H1 (cell line): ENCODE measurements at regions not wholly inside any gene's neighbourhood (a gene's known extent, or its start where the extent isn't known, plus 50 kb on each side); places are given as distances from the start of the nearest gene placed in this dataset.

Source experiments
- CTCF ChIA-PET: fragments of 300-600 bp; sonication (Branson Sonifier 250); formaldehyde crosslinking; loops from one replicate; lab custom pipeline; 2021; ENCODE audit not compliant: partially characterized antibody; lab: Charles Lee
- POLR2A ChIA-PET: fragments of 300-600 bp; sonication (Branson Sonifier 250); formaldehyde crosslinking; loops from one replicate; lab custom pipeline; 2021; ENCODE audit warnings: inconsistent platforms; ENCODE audit not compliant: partially characterized antibody; lab: Charles Lee
- DNase-seq, 2 experiments: peaks; one replicate each; pipeline versions ENCODE4 v3.0.0 to v3.0.0-alpha.2; 2010 to 2022; ENCODE audit warnings: low spot score in 2 of 2, low read depth in 1 of 2, mixed read lengths in 1 of 2
- FAIRE-seq: peaks from 2 replicates; lab custom pipeline; 2011; peaks lifted over from hg19 to GRCh38; lab: Jason Lieb, UNC
- H2AFZ ChIP-seq: 2 replicates; pipeline ENCODE4 v1.8.1; 2012; ENCODE audit warnings: low read length, inconsistent platforms
- H2AK5ac ChIP-seq: 2 replicates; pipeline ENCODE4 v1.6.1; 2013; ENCODE audit warnings: low read depth, low read length
- H2BK120ac ChIP-seq: replicated peaks from 2 replicates; pipeline ENCODE3; 2013; ENCODE audit warnings: low read depth, low read length, inconsistent platforms
- H2BK12ac ChIP-seq: 2 replicates; pipeline ENCODE4 v1.6.1; 2013; ENCODE audit warnings: low read depth, low read length
- H2BK15ac ChIP-seq: 2 replicates; pipeline ENCODE4 v1.6.1; 2013; ENCODE audit warnings: low read length
- H2BK20ac ChIP-seq: 2 replicates; pipeline ENCODE4 v1.6.1; 2013; ENCODE audit warnings: low read length
- H2BK5ac ChIP-seq: 2 replicates; pipeline ENCODE4 v1.6.1; 2013; ENCODE audit warnings: low read depth, low read length
- H3K14ac ChIP-seq: 2 replicates; pipeline ENCODE4 v1.6.1; 2013; ENCODE audit warnings: inconsistent platforms; ENCODE audit not compliant: insufficient read length
- H3K18ac ChIP-seq: 2 replicates; pipeline ENCODE4 v1.6.1; 2013; ENCODE audit warnings: low read length; ENCODE audit errors: extremely low read depth
- H3K23ac ChIP-seq: 2 replicates; pipeline ENCODE4 v1.6.1; 2013; ENCODE audit warnings: inconsistent platforms; ENCODE audit not compliant: insufficient read length
- H3K23me2 ChIP-seq: 2 replicates; pipeline ENCODE4 v1.6.1; 2013; ENCODE audit warnings: low read depth, low read length
- H3K27ac ChIP-seq: 2 replicates; pipeline ENCODE4 v1.6.1; 2011; ENCODE audit warnings: low read depth, low read length, inconsistent platforms
- H3K27me3 ChIP-seq, 4 experiments: replicated peaks in 1 of 4; 1 replicate in 1 of 4; 2 replicates in 3 of 4; pipeline versions ENCODE4 v1.6.1 to v1.8.1; 2011 to 2013; ENCODE audit warnings: low read length in 3 of 4, mild to moderate bottlenecking in 3 of 4, inconsistent platforms in 2 of 4, mixed read lengths in 2 of 4, moderate library complexity in 1 of 4; ENCODE audit not compliant: control insufficient read depth in 3 of 4, insufficient read depth in 3 of 4; ENCODE audit errors: extremely low read depth in 1 of 4
- H3K36me3 ChIP-seq, 4 experiments: 2 replicates each; pipeline versions ENCODE4 v1.6.1 to v1.8.1; 2011 to 2013; ENCODE audit warnings: mild to moderate bottlenecking in 4 of 4, low read length in 3 of 4, moderate library complexity in 2 of 4, control low read depth in 1 of 4, inconsistent platforms in 1 of 4; ENCODE audit not compliant: insufficient read depth in 4 of 4, control insufficient read depth in 2 of 4
- H3K4ac ChIP-seq: replicated peaks from 2 replicates; pipeline ENCODE3; 2013; ENCODE audit warnings: low read length, low read depth, mixed read lengths, inconsistent platforms; ENCODE audit not compliant: insufficient read length
- H3K4me1 ChIP-seq, 4 experiments: replicated peaks in 1 of 4; 1 replicate in 1 of 4; 2 replicates in 3 of 4; pipeline versions ENCODE4 v1.6.1 to v1.8.1; 2011 to 2013; ENCODE audit warnings: low read length in 3 of 4, inconsistent platforms in 2 of 4, mixed read lengths in 1 of 4; ENCODE audit not compliant: insufficient read depth in 4 of 4, control insufficient read depth in 3 of 4
- H3K4me2 ChIP-seq, 2 experiments: 2 replicates each; pipeline versions ENCODE4 v1.6.1 to v1.8.1; 2011 to 2013; ENCODE audit warnings: low read depth in 2 of 2, low read length in 2 of 2, control low read depth in 1 of 2, inconsistent platforms in 1 of 2, mild to moderate bottlenecking in 1 of 2; ENCODE audit not compliant: insufficient read depth in 1 of 2
- H3K4me3 ChIP-seq, 4 experiments: fragments of 200-600, 300-600 bp in 1 of 4; sonication (generic), shearing (Covaris generic), sonication (Bioruptor Twin) in 1 of 4; 2 replicates each; pipeline versions ENCODE4 v1.5.1 to v1.8.1; 2011 to 2016; ENCODE audit warnings: low read length in 4 of 4, low read depth in 3 of 4, control low read depth in 2 of 4, inconsistent platforms in 2 of 4, mild to moderate bottlenecking in 2 of 4, mixed read lengths in 1 of 4, moderate library complexity in 1 of 4; ENCODE audit not compliant: insufficient read depth in 2 of 4; ENCODE audit errors: extremely low read depth in 1 of 4
- H3K56ac ChIP-seq: replicated peaks from 2 replicates; pipeline ENCODE3; 2013; ENCODE audit warnings: low read depth, mild to moderate bottlenecking, mixed read lengths, low read length, inconsistent platforms; ENCODE audit not compliant: insufficient read length
- H3K79me1 ChIP-seq: 2 replicates; pipeline ENCODE4 v1.6.1; 2013; ENCODE audit warnings: low read depth, low read length, control low read depth
- H3K79me2 ChIP-seq, 2 experiments: 2 replicates each; pipeline versions ENCODE4 v1.6.1 to v1.8.1; 2012 to 2013; ENCODE audit warnings: low read length in 2 of 2, mild to moderate bottlenecking in 2 of 2, inconsistent platforms in 1 of 2; ENCODE audit not compliant: insufficient read depth in 2 of 2, control insufficient read depth in 1 of 2
- H3K9ac ChIP-seq, 4 experiments: replicated peaks in 1 of 4; 1 replicate in 1 of 4; 2 replicates in 3 of 4; pipeline versions ENCODE4 v1.6.1 to v1.8.1; 2011 to 2013; ENCODE audit warnings: low read depth in 3 of 4, low read length in 3 of 4, control low read depth in 2 of 4, mild to moderate bottlenecking in 2 of 4, moderate library complexity in 2 of 4, inconsistent platforms in 1 of 4; ENCODE audit errors: extremely low read depth in 1 of 4
- H3K9me3 ChIP-seq, 2 experiments: 2 replicates each; pipeline versions ENCODE4 v1.6.1 to v1.8.1; 2012 to 2013; ENCODE audit warnings: mild to moderate bottlenecking in 2 of 2, moderate library complexity in 2 of 2, control low read depth in 1 of 2, inconsistent platforms in 1 of 2, low read depth in 1 of 2, low read length in 1 of 2, mixed read lengths in 1 of 2; ENCODE audit not compliant: insufficient read depth in 2 of 2
- H4K20me1 ChIP-seq, 2 experiments: replicated peaks in 1 of 2; 2 replicates each; pipeline versions ENCODE3 to v1.8.1; 2011 to 2013; ENCODE audit warnings: inconsistent platforms in 2 of 2, low read length in 2 of 2, mild to moderate bottlenecking in 1 of 2; ENCODE audit not compliant: insufficient read depth in 2 of 2, control insufficient read depth in 1 of 2
- H4K5ac ChIP-seq: 2 replicates; pipeline ENCODE4 v1.6.1; 2013; ENCODE audit warnings: low read length, low read depth, mixed read lengths, inconsistent platforms; ENCODE audit not compliant: insufficient read length
- H4K8ac ChIP-seq: 2 replicates; pipeline ENCODE4 v1.8.0; 2013; ENCODE audit warnings: mild to moderate bottlenecking, moderate library complexity, low read length, inconsistent platforms; ENCODE audit not compliant: insufficient read depth; ENCODE audit errors: extremely low read depth
- H4K91ac ChIP-seq: replicated peaks from 2 replicates; pipeline ENCODE3; 2013; ENCODE audit warnings: low read length, mixed read lengths, inconsistent platforms; ENCODE audit not compliant: insufficient read length
- BRCA1 ChIP-seq: IDR thresholded peaks from 2 replicates; pipeline ENCODE4 v1.6.1; 2012; ENCODE audit warnings: low read depth, low read length, improper control_type of control experiment
- CBX8 ChIP-seq: fragments of 300-800, 300-1000 bp; sonication (generic); IDR thresholded peaks from 2 replicates; pipeline ENCODE4 v1.7.1; 2016; ENCODE audit warnings: low read depth, low read length, borderline replicate concordance
- CEBPB ChIP-seq: IDR thresholded peaks from 2 replicates; pipeline ENCODE4 v1.6.1; 2012; ENCODE audit warnings: low read depth, low read length
- CREB1 ChIP-seq: IDR thresholded peaks from 2 replicates; pipeline ENCODE4 v1.6.1; 2012; ENCODE audit warnings: inconsistent platforms
- GABPA ChIP-seq: IDR thresholded peaks from 2 replicates; pipeline ENCODE4 v1.6.1; 2011; ENCODE audit warnings: mild to moderate bottlenecking, low read length, moderate library complexity, borderline replicate concordance; ENCODE audit not compliant: insufficient read depth
- JUND ChIP-seq: IDR thresholded peaks from 2 replicates; pipeline ENCODE4 v1.6.1; 2011; ENCODE audit warnings: mild to moderate bottlenecking, improper control_type of control experiment, low read length
- KDM1A ChIP-seq: fragments of 200-600, 300-600 bp; sonication (generic); IDR thresholded peaks from 2 replicates; pipeline ENCODE4 v1.7.1; 2016; ENCODE audit warnings: mild to moderate bottlenecking, low read length, borderline replicate concordance
- KDM5A ChIP-seq: fragments of 200-600 bp; IDR thresholded peaks from 2 replicates; pipeline ENCODE4 v1.7.1; 2012; ENCODE audit warnings: mild to moderate bottlenecking, low read length, inconsistent platforms, mixed read lengths
- RAD21 ChIP-seq, 2 experiments: IDR thresholded peaks in 1 of 2; conservative IDR thresholded peaks in 1 of 2; 2 replicates each; pipeline ENCODE4 v1.6.1; 2011; ENCODE audit warnings: low read depth in 2 of 2, low read length in 2 of 2, improper control_type of control experiment in 1 of 2, inconsistent platforms in 1 of 2, mild to moderate bottlenecking in 1 of 2, moderate library complexity in 1 of 2
- SAP30 ChIP-seq: fragments of 300-600 bp; sonication (generic); IDR thresholded peaks from 2 replicates; pipeline ENCODE4 v1.7.1; 2012; ENCODE audit warnings: low read length, moderate library complexity, mild to moderate bottlenecking, inconsistent platforms; ENCODE audit not compliant: insufficient read depth, insufficient replicate concordance
- SIRT6 ChIP-seq: IDR thresholded peaks from one replicate; pipeline ENCODE4 v1.7.1; 2012; ENCODE audit warnings: low read length, inconsistent platforms
- SP4 ChIP-seq: IDR thresholded peaks from 2 replicates; pipeline ENCODE4 v1.6.1; 2012; ENCODE audit warnings: low read length, inconsistent platforms
- SRF ChIP-seq: IDR thresholded peaks from 2 replicates; pipeline ENCODE4 v1.6.1; 2011; ENCODE audit warnings: mild to moderate bottlenecking, low read depth, low read length, moderate library complexity
- TCF12 ChIP-seq: IDR thresholded peaks from 2 replicates; pipeline ENCODE4 v1.6.1; 2011; ENCODE audit warnings: low read depth, mild to moderate bottlenecking, low read length
- WGBS, 2 experiments: shearing (Covaris generic) in 1 of 2; methylation state at CpG; one replicate each; pipeline versions ENCODE4 v1.1.6 to v1.1.7; 2013 to 2015; ENCODE audit warnings: low lambda C conversion rate in 2 of 2, mixed read lengths in 2 of 2, inconsistent platforms in 1 of 2, low coverage in 1 of 2, missing lambda C conversion rate in 1 of 2; ENCODE audit not compliant: insufficient replicate concordance in 2 of 2, insufficient coverage in 1 of 2, insufficient read length in 1 of 2; ENCODE audit errors: extremely low coverage in 1 of 2, missing lambda C conversion rate in 1 of 2; 5-methylcytosine and 5-hydroxymethylcytosine counted together

- Histone ChIP-seq H4K8ac (no peak overlapping the region), H2BK15ac (no peak overlapping the region), H3K9me3 (no peaks in the 10 kb centered on the region), H3K36me3 (no peaks in the 10 kb centered on the region), H4K20me1 (no peaks in the 10 kb centered on the region), H2BK5ac (no peak overlapping the region), H4K5ac (no peak overlapping the region), H3K79me2 (no peaks in the 10 kb centered on the region), H3K27ac (no peak overlapping the region), H3K4me2 (no peak overlapping the region), H3K27me3 (no peaks in the 10 kb centered on the region), H3K14ac (no peak overlapping the region), H4K91ac (no peak overlapping the region), H3K23ac (no peak overlapping the region), H3K4ac (no peak overlapping the region), H2BK20ac (no peak overlapping the region), H2AFZ (no peak overlapping the region), H3K9ac (no peak overlapping the region), H3K23me2 (no peaks in the 10 kb centered on the region), H3K4me3 (no peak overlapping the region), H3K56ac (no peak overlapping the region), H3K79me1 (no peaks in the 10 kb centered on the region), H2AK5ac (no peak overlapping the region), H2BK12ac (no peak overlapping the region), H3K18ac (no peak overlapping the region), H3K4me1 (no peaks in the 10 kb centered on the region), H2BK120ac (no peak overlapping the region)
- FAIRE-seq = no peak
- ChIA-PET POLR2A (no interaction called here), CTCF (no interaction called here)
- WGBS, 2 experiments = 93% methylated on average over 5 of the region's 5 CpGs; no CpG with 5 or more reads in 1 of the 2 experiments
- no peak for DNase-seq
- no peak for TF ChIP-seq SAP30
- no peak for TF ChIP-seq KDM1A
- no peak for TF ChIP-seq CREB1
- TF ChIP-seq BRCA1 = no peak
- TF ChIP-seq RAD21 (IDR thresholded peaks at IDR 0.05 in 1 of 2, conservative IDR thresholded peaks at IDR 0.05 in 1 of 2; ENCODE audit: low read depth in 2 of 2, low read length in 2 of 2) = no peak
- no peak for TF ChIP-seq CEBPB
- TF ChIP-seq GABPA = no peak
- no peak for TF ChIP-seq TCF12
- no peak for TF ChIP-seq JUND
- TF ChIP-seq SP4 = no peak
- no peak for TF ChIP-seq CBX8
- TF ChIP-seq SIRT6 = no peak
- TF ChIP-seq KDM5A = no peak
- no peak for TF ChIP-seq SRF
Observed at GRCh38 chr22:34797826-34798225, 268.1 kb upstream of the ISX start.
